GM18502 (cell line): ENCODE measurements at regions not wholly inside any gene's neighbourhood (a gene's known extent, or its start where the extent isn't known, plus 50 kb on each side); places are given as distances from the start of the nearest gene placed in this dataset.
"Not testable (repeated sequence)": the region's sequence is repeated elsewhere in the genome, so short reads cannot be mapped to it uniquely, and the experiment has no call there.

Experiments
- ATAC-seq: cut with Tn5 transposase; IDR thresholded peaks from one replicate; pipeline ENCODE4 v1.9.1; 2021; ENCODE audit warnings: mild to moderate bottlenecking; ENCODE audit not compliant: unreplicated experiment, poor library complexity

DNA sequence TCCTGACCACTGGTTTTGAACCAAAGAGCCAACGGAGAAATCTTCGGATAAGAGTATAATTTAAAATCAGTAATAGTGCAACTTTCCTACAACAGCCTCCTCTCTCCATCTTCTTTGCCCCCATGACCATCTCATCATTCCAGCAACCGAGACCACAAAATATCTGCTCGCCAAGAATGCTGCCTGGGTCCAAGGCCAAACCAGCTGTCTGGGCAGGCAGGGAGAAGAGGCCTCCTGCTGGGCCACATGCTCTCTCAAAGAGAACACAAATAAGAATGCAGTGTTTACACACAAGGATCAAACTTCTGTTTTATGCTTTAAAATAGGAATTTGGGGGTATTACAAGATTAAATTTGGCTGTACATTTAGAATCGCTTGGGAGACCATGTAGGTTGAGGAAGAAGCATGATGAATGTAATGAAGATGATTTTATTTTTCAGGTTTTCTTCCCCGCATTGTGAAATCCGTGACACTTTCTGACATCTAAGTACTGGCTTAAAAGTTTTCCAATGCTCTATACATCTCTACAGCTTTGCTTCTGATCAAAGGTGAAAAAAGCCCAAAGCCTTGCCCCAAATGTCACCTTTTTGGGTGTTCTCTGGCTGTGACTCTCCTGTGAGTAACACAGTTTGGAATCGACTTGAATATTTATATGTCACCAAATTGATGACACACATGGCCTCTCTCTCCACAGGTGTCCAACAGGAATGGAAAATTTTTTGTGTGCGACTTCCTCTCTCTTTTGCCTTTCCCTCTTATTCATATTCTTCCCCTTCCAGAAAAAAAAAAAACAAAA lies 79.4 kb upstream of the PROKR2 start:
- ATAC-seq, result no peak

DNA sequence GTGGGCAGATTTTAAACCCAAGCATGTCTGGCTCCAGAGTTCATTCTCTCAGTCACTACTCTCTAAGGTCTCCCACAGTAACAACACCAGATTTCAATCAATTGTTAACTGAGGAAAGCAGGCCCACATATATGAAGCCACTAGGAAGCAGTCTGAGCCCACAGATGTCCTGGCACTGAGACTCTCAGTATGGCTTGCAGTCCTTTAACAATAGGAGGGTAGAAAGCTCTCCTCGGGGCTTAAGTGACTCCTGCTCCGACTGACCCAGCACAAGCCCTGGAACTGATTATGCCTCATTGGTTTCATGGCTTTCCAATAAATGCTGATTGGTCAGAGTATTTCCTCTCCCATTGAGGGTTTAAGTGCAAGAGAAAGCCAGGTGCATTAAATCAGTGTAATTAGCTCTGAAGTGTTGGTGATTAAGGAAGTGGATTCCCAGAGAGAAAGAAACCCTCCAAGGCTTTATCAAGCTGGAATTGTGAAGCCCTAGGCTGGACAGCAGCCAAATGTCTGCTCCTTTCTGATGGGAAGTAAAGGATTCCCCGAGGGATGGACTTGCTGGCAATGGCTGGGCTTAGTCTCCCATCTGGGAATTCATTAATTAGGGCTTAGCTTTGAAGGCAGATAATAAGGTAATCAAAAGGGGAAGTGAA lies 76.6 kb upstream of the PROKR2 start:
- no peak for ATAC-seq

DNA sequence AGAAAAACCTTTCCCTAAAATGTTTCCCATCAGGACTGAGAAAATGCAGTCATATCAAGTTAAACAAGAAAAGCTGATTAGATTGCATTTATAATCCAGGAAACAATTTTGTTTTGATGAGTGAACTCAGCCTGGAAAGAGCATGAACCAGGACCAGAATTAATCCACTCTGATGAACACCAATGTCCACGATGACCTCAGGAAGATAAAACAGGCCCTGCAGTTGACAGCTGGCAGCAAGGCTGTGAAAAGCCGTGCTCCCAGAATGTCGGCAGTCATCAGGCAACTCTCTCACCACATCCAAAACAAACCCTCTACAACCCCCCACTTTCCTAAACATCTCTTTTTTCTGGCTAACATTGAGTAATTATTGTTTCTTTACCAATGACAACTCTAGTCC lies 74.0 kb upstream of the PROKR2 start:
- ATAC-seq, result no peak

DNA sequence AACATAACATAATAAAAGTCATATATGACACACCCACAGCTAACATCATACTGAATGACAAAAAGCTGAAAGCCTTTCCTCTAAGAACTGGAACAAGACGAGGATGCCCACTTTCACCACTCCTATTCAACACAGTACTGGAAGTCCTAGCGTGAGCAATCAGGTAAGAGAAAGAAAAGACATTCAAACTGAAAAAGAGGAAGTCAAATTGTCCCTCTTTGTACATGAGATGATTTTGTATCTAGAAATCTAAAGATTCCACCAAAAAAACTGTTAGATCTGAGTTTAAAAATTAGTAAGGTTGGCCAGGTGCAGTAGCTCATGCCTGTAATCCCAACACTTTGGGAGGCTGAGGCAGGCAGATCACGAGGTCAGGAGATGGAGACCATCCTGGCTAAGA lies 70.1 kb upstream of the PROKR2 start:
- ATAC-seq, result not testable (repeated sequence)

DNA sequence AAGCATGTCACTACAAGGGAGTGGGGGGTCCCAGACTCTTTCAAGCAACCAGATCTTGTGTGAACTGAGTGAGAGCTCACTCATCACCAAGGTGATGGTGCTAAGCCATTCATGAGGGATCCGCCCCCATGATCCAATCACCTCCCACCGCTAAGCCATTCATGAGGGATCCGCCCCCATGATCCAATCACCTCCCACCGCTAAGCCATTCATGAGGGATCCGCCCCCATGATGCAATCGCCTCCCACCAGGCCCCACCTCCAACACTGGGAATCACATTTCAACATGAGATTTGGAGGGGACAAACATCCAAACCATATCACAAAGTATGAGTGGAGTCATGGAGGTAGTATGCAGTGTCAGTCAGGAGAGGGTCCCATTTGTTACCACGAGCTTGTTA lies 64.8 kb upstream of the PROKR2 start:
- not testable (repeated sequence) for ATAC-seq

DNA sequence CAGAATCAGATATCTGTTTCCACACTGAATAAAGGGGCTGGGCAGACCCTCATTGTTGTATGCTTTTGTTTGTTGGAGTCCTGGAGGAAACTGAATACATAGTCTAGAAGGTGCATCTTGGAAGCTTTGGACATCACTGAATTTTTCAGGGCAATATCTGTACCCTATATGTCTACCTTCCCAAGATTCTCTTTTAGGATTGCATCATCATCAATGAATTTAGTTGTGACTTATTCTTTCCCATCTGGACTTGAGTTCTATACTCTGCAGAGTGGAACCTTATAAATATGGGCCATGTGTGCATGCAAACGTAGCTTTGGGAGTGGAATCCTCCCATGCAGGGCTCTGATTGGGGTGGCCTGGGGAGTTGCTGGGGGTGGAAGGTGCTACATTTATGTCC lies 60.7 kb upstream of the PROKR2 start:
- no peak for ATAC-seq

DNA sequence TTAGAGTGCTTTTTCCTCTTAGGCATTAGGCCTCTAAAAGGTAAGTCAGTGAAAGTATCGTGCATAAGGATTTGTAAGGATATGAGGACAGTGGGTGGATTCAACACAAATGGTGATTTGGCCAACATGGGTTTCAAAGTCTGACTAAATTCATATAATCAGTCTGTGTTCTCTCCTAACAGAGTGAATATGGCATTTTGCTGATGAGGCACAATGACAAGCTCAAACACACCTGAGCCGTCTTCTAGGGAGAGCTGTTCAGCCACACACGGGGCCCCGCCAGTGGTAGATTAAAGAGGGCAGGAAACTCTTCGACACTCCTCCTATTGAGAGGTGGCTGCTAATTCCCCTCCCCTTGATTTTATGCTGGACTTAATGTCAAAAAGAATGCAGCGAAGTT lies 59.5 kb upstream of the PROKR2 start:
- no peak for ATAC-seq

DNA sequence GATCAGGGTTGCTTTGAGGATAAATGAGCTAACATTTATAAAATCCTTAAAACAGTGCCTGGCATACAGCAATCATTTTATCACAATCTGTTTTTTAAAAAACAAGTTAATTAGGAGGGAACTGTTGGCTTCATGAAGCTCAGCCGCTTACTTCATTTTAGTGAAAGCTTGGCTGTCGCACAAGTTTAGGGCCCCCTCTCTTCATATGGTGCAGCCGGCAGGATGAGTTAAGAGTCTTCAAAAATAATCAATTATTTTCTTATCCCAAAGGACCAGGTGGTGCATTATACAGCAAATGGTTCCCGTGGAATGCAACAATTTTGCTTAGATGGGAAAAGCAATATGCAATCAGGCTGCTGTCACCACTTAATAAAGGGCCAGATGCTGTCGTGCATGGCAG lies 57.4 kb upstream of the PROKR2 start:
- no peak for ATAC-seq

DNA sequence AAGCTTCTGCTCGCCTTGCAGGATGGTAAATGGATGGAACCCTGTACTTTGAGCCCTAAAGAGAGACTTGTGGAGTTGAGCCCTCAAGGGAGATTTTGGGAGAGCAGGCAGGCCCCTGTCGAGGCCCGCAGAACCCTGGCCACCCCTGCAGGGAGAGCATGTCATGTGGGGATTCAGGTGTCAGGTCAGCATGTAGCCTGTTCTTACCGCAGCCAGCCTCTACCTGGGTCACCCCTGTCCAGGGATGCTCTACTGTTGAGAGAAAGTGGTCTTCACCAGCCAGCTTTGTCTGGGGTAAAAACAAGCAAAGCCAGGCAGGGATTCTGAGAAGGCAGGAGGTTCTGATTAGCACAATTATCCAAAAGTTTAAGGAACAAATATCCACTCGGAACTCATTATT lies 55.6 kb upstream of the PROKR2 start:
- ATAC-seq, result no peak

DNA sequence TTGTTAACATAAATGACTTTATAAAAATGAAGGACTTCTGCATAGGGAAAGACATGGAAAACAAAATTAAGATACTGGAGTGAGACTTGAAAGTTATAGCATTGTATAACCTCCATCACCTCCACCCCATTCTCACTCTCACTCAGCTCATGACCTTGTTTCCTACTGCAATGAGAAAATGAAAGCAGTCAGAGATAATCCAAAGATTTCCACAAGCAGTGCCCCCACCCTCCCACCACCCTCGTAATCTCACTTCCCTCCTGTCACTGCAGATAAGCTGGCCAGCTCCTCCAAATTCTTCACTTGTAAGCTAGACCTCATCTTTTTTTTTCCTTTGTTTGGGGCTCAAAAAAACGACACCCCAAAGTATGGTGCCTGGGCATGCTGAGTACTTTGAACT lies 52.9 kb upstream of the PROKR2 start:
- no peak for ATAC-seq
